Gastroesophageal sphincter (tissue), 3 donors: ENCODE measurements at regions not wholly inside any gene's neighbourhood (a gene's known extent, or its start where the extent isn't known, plus 50 kb on each side); places are given as distances from the start of the nearest gene placed in this dataset.

Source experiments
- CTCF ChIP-seq, 4 experiments: fragments of 200-600 bp in 2 of 4; fragments of 450-650 bp in 2 of 4; sonication (generic) in 1 of 4; IDR thresholded peaks; one replicate each; pipeline ENCODE4 v1.5.1; 2017 to 2019; ENCODE audit warnings: antibody characterized with exemption in 4 of 4, mild to moderate bottlenecking in 2 of 4, moderate library complexity in 2 of 4
- POLR2AphosphoS5 ChIP-seq: sonication (generic); formaldehyde crosslinking; IDR thresholded peaks from one replicate; pipeline ENCODE4 v1.6.1; 2017; ENCODE audit warnings: antibody characterized with exemption

DNA sequence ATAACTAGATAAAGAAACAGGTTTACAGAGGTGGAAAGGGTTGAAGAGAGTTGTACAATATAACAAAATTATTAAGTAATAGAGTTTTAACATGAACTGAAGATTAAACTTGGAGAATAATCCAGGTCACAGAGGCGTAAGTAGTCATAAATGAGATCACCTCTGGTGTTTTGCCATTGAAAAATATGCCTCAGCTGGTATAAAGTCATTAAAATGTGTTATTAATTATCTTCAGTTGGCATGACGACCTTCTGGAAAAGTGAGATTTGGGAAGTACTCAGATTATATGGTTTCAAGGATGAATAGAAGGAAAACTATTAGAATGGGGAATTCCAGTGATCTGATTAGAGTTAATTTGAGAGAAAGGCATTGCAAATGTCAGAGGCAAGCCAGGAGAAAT is 237.5 kb upstream of the ANXA10 start:
- TF ChIP-seq POLR2AphosphoS5: no peak
- no peak for TF ChIP-seq CTCF (IDR thresholded peaks at IDR 0.05)
